ENCODE measurements at regions not wholly inside any gene's neighbourhood (a gene's known extent, or its start where the extent isn't known, plus 50 kb on each side); places are given as distances from the start of the nearest gene placed in this dataset.

DNA sequence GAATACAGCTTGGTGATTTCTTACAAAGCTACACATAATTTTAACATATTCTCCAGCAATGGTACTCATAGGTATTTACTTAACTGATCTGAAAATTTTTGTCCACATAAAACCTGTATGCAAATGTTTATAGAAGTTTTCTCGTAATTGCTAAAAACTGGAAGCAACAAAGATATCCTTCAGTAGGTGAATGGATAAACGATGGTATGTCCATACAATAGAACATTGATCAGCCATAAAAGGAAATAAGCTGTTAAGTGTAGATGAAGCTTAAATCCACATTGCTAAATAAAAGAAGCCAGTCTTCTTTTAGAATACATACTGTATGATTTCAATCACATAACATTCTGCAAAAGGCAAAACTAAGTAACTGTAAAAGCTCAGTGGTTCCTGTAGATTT, 224.8 kb upstream of the DPYD start:
- no peak overlapping the region for H3K4me3 ChIP-seq (ENCODE audit: low read length)
- intact Hi-C loops (cut with micrococcal nuclease), result no loop called here
- ATAC-seq (no peak), DNase-seq (no peak)
- no peak overlapping the region for H3K27ac Mint-ChIP-seq
- H3K4me3 Mint-ChIP-seq, result no peak overlapping the region
- H3K36me3 ChIP-seq (ENCODE audit: control insufficient read depth in 2 of 3, insufficient read depth in 3 of 3, low read length in 3 of 3), result no peaks in the 10 kb centered on the region
- ChIA-PET CTCF (no interaction called here), POLR2A (no interaction called here)
- H3K4me1 ChIP-seq (ENCODE audit: control insufficient read depth in 2 of 2, insufficient read depth in 2 of 2, low read length in 2 of 2), result no peaks in the 10 kb centered on the region
- no peaks in the 10 kb centered on the region for H3K27me3 ChIP-seq (ENCODE audit: control insufficient read depth in 2 of 2, insufficient read depth in 2 of 2, low read length in 2 of 2)
- peaks cover 0 to 12% (median 2%) of the 10 kb centered on the region in 11 donors for H3K9me3 Mint-ChIP-seq
- no peak overlapping the region for H3K27ac ChIP-seq (ENCODE audit: low read depth, low read length)
- H3K4me1 Mint-ChIP-seq, result no peaks in the 10 kb centered on the region
- H3K36me3 Mint-ChIP-seq, result no peaks in the 10 kb centered on the region
- H3K27me3 Mint-ChIP-seq, result no peaks in the 10 kb centered on the region
- H3K9me3 ChIP-seq (ENCODE audit: control insufficient read depth in 2 of 3, low read length in 3 of 3), result no peaks in the 10 kb centered on the region

DNA sequence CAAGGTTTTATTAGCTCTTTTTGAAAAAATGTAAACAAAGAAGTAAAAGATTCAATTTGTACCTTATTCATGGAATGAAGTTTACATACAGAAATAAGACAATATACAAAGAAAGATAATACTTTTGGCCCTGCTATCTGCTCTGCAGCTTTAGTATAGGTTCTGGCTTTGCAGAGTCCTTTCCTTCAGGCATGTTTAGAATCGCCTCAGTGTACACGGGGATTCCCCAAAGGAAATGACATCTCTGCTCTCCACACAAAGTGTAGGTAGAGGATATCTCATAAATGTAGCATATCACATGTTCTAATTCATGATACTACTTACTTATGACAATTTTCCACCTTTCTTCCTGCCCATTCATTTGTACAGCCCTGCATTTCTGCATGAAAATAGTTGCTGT, 222.6 kb upstream of the DPYD start:
- Mint-ChIP-seq H3K27ac (no peak overlapping the region), H3K27me3 (no peaks in the 10 kb centered on the region), H3K4me1 (no peaks in the 10 kb centered on the region), H3K36me3 (no peaks in the 10 kb centered on the region), H3K4me3 (no peak overlapping the region), H3K9me3 (peaks cover 0 to 6% (median 0%) of the 10 kb centered on the region in 11 donors)
- ChIA-PET CTCF (no interaction called here), POLR2A (no interaction called here)
- Histone ChIP-seq H3K27me3 (ENCODE audit: control insufficient read depth in 2 of 2, insufficient read depth in 2 of 2, low read length in 2 of 2) (no peaks in the 10 kb centered on the region), H3K4me3 (ENCODE audit: low read length) (no peak overlapping the region), H3K9me3 (ENCODE audit: control insufficient read depth in 2 of 3, low read length in 3 of 3) (no peaks in the 10 kb centered on the region), H3K36me3 (ENCODE audit: control insufficient read depth in 2 of 3, insufficient read depth in 3 of 3, low read length in 3 of 3) (no peaks in the 10 kb centered on the region), H3K27ac (ENCODE audit: low read depth, low read length) (no peak overlapping the region), H3K4me1 (ENCODE audit: control insufficient read depth in 2 of 2, insufficient read depth in 2 of 2, low read length in 2 of 2) (no peaks in the 10 kb centered on the region)
- DNase-seq (no peak), ATAC-seq (no peak)
- intact Hi-C loops (cut with micrococcal nuclease), result no loop called here

DNA sequence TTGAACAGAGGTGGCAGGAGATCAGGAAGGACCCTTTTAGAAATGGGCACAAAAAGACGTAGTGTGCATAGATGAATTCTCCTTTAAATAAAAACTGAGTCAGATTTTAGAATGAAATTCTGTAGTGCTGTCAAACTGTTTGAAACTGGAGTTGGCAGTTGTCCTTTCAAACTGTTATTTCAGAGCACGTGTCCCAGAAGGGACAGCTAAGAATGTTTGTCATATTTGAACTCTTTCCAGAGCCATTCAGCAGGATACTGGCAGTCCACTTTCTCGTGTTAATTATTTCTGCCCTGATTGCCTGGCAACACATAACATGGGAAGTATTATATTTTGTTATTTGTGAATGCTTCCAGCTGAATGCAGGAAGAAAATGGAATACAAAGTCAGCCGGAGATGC, 212.3 kb upstream of the DPYD start:
- Histone ChIP-seq H3K4me3 (ENCODE audit: low read length) (no peak overlapping the region), H3K27ac (ENCODE audit: low read depth, low read length) (no peak overlapping the region), H3K4me1 (ENCODE audit: control insufficient read depth in 2 of 2, insufficient read depth in 2 of 2, low read length in 2 of 2) (no peaks in the 10 kb centered on the region), H3K9me3 (ENCODE audit: control insufficient read depth in 2 of 3, low read length in 3 of 3) (no peaks in the 10 kb centered on the region), H3K36me3 (ENCODE audit: control insufficient read depth in 2 of 3, insufficient read depth in 3 of 3, low read length in 3 of 3) (no peaks in the 10 kb centered on the region), H3K27me3 (ENCODE audit: control insufficient read depth in 2 of 2, insufficient read depth in 2 of 2, low read length in 2 of 2) (no peaks in the 10 kb centered on the region)
- DNase-seq (no peak), ATAC-seq (no peak)
- POLR2A ChIA-PET, result no interaction called here
- H3K36me3 Mint-ChIP-seq, result no peaks in the 10 kb centered on the region
- no peak overlapping the region for H3K27ac Mint-ChIP-seq
- no peaks in the 10 kb centered on the region for H3K4me1 Mint-ChIP-seq
- intact Hi-C loops (cut with micrococcal nuclease), result no loop called here
- CTCF ChIA-PET, result no interaction called here
- H3K9me3 Mint-ChIP-seq, result peaks cover 0 to 2% (median 0%) of the 10 kb centered on the region in 11 donors
- peaks cover 0 to 6% (median 0%) of the 10 kb centered on the region in 5 donors for H3K27me3 Mint-ChIP-seq
- no peak overlapping the region for H3K4me3 Mint-ChIP-seq

DNA sequence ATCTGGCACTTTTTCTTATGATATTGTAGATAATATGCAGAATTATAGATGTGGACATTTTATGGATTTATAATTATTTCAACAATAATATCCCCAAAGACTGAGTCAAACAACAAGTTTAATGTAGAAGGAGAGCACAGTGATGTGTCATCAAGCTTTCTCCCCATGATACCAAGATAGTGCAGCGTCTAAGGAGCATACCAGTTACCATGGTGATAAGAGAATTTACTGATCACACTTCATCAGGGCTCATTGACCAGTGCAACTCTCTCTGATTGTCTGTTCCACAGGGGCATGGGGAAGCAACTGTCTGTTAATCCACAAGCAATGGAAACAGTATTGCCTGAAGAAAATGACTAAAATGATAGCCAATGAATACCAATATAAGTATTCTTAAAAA, 209.6 kb upstream of the DPYD start:
- Histone ChIP-seq H3K27ac (ENCODE audit: low read depth, low read length) (no peak overlapping the region), H3K9me3 (ENCODE audit: control insufficient read depth in 2 of 3, low read length in 3 of 3) (no peaks in the 10 kb centered on the region), H3K36me3 (ENCODE audit: control insufficient read depth in 2 of 3, insufficient read depth in 3 of 3, low read length in 3 of 3) (no peaks in the 10 kb centered on the region), H3K4me1 (ENCODE audit: control insufficient read depth in 2 of 2, insufficient read depth in 2 of 2, low read length in 2 of 2) (no peaks in the 10 kb centered on the region), H3K4me3 (ENCODE audit: low read length) (no peak overlapping the region), H3K27me3 (ENCODE audit: control insufficient read depth in 2 of 2, insufficient read depth in 2 of 2, low read length in 2 of 2) (no peaks in the 10 kb centered on the region)
- ChIA-PET POLR2A (no interaction called here), CTCF (no interaction called here)
- Mint-ChIP-seq H3K27ac (no peak overlapping the region), H3K4me1 (no peaks in the 10 kb centered on the region), H3K4me3 (no peak overlapping the region), H3K36me3 (no peaks in the 10 kb centered on the region), H3K9me3 (peaks cover 0 to 2% (median 0%) of the 10 kb centered on the region in 11 donors), H3K27me3 (peaks cover 0 to 11% (median 0%) of the 10 kb centered on the region in 5 donors)
- DNase-seq (no peak), ATAC-seq (no peak)
- intact Hi-C loops (cut with micrococcal nuclease), result no loop called here

DNA sequence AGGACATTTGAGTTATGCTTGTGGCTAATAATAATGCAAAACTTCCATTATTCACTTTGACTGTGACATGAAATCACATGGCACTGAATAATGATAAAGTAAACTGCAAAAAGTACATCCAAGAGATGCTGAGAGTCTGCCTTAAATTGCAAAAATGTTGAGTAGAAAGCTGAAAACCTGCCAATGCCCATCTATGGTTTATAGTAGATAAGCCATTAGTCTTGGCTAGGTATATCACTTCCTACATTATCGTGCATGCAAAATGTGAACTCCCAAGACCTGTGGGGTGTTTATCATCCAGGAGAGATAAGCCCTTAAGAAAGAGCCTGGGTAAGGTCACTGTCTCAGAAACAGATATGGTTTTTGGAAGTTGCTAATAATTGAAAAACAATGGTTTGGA, 208.7 kb upstream of the DPYD start:
- Mint-ChIP-seq H3K27ac (no peak overlapping the region), H3K27me3 (peaks cover 0 to 11% (median 0%) of the 10 kb centered on the region in 5 donors), H3K36me3 (no peaks in the 10 kb centered on the region), H3K9me3 (peaks cover 0 to 2% (median 0%) of the 10 kb centered on the region in 11 donors), H3K4me1 (no peaks in the 10 kb centered on the region), H3K4me3 (no peak overlapping the region)
- Histone ChIP-seq H3K27me3 (ENCODE audit: control insufficient read depth in 2 of 2, insufficient read depth in 2 of 2, low read length in 2 of 2) (no peaks in the 10 kb centered on the region), H3K4me1 (ENCODE audit: control insufficient read depth in 2 of 2, insufficient read depth in 2 of 2, low read length in 2 of 2) (no peaks in the 10 kb centered on the region), H3K9me3 (ENCODE audit: control insufficient read depth in 2 of 3, low read length in 3 of 3) (no peaks in the 10 kb centered on the region), H3K27ac (ENCODE audit: low read depth, low read length) (no peak overlapping the region), H3K4me3 (ENCODE audit: low read length) (no peak overlapping the region), H3K36me3 (ENCODE audit: control insufficient read depth in 2 of 3, insufficient read depth in 3 of 3, low read length in 3 of 3) (no peaks in the 10 kb centered on the region)
- intact Hi-C loops (cut with micrococcal nuclease), result no loop called here
- DNase-seq (no peak), ATAC-seq (no peak)
- ChIA-PET CTCF (no interaction called here), POLR2A (no interaction called here)

DNA sequence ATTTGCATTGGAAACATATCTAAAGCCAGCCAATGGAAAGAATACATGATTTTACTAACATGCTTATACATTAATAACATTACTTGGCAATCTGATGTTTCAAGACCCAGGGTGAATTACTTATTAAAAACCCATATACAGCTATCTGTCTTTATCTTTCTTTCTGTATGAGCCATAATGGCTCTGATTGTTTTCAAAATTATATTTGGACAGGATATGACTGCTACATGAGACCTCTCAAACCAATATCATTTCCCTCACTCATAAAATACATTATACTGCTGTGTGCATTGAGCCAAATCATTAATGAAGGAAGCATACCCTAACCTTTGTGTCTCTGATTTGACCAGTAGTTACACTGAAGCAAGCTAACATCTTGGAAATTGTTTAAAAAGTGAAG, 205.9 kb upstream of the DPYD start:
- ChIA-PET POLR2A (no interaction called here), CTCF (no interaction called here)
- Histone ChIP-seq H3K27me3 (ENCODE audit: control insufficient read depth in 2 of 2, insufficient read depth in 2 of 2, low read length in 2 of 2) (no peaks in the 10 kb centered on the region), H3K4me1 (ENCODE audit: control insufficient read depth in 2 of 2, insufficient read depth in 2 of 2, low read length in 2 of 2) (no peaks in the 10 kb centered on the region), H3K4me3 (ENCODE audit: low read length) (no peak overlapping the region), H3K27ac (ENCODE audit: low read depth, low read length) (no peak overlapping the region), H3K36me3 (ENCODE audit: control insufficient read depth in 2 of 3, insufficient read depth in 3 of 3, low read length in 3 of 3) (no peaks in the 10 kb centered on the region), H3K9me3 (ENCODE audit: control insufficient read depth in 2 of 3, low read length in 3 of 3) (no peaks in the 10 kb centered on the region)
- H3K27me3 Mint-ChIP-seq, result peaks cover 0 to 11% (median 0%) of the 10 kb centered on the region in 5 donors
- no peak overlapping the region for H3K4me3 Mint-ChIP-seq
- H3K9me3 Mint-ChIP-seq, result peaks cover 0 to 5% (median 0%) of the 10 kb centered on the region in 11 donors
- no peak overlapping the region for H3K27ac Mint-ChIP-seq
- H3K4me1 Mint-ChIP-seq, result no peaks in the 10 kb centered on the region
- DNase-seq (no peak), ATAC-seq (no peak)
- intact Hi-C loops (cut with micrococcal nuclease), result no loop called here
- H3K36me3 Mint-ChIP-seq, result no peaks in the 10 kb centered on the region

DNA sequence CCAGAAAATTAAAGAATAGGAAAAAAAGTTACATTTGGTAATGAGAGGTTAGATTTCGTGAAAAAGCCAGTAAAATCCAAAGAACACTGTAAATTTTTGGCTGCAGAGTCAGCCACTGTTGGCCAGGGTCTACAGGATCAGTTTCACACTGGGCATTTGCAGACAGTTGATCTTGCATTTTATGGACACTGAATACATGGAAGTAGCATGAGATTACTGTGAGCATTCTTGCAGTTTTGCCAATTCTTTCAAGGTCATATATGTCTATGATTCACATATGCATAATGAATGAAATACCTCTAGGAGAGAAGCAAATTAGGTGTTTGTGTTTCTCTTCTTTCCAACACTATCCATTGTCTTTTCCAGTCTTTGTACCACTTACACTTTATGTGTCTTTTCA, 200.8 kb upstream of the DPYD start:
- H3K27ac Mint-ChIP-seq, result no peak overlapping the region
- CTCF ChIA-PET, result no interaction called here
- H3K9me3 Mint-ChIP-seq, result peaks cover 0 to 5% (median 0%) of the 10 kb centered on the region in 11 donors

More for the DNA sequence above, 200.8 kb upstream of the DPYD start:
- Histone ChIP-seq H3K4me3 (ENCODE audit: low read length) (no peak overlapping the region), H3K36me3 (ENCODE audit: control insufficient read depth in 2 of 3, insufficient read depth in 3 of 3, low read length in 3 of 3) (no peaks in the 10 kb centered on the region), H3K27me3 (ENCODE audit: control insufficient read depth in 2 of 2, insufficient read depth in 2 of 2, low read length in 2 of 2) (no peaks in the 10 kb centered on the region), H3K4me1 (ENCODE audit: control insufficient read depth in 2 of 2, insufficient read depth in 2 of 2, low read length in 2 of 2) (no peaks in the 10 kb centered on the region), H3K27ac (ENCODE audit: low read depth, low read length) (no peak overlapping the region), H3K9me3 (ENCODE audit: control insufficient read depth in 2 of 3, low read length in 3 of 3) (no peaks in the 10 kb centered on the region)
- POLR2A ChIA-PET, result no interaction called here
- Mint-ChIP-seq H3K36me3 (no peaks in the 10 kb centered on the region), H3K4me3 (no peak overlapping the region), H3K4me1 (no peaks in the 10 kb centered on the region), H3K27me3 (peaks cover 0 to 5% (median 0%) of the 10 kb centered on the region in 5 donors)
- ATAC-seq, result no peak
- no peak for DNase-seq
- intact Hi-C loops (cut with micrococcal nuclease), result no loop called here

All from naive thymus-derived CD4-positive, alpha-beta T cell (primary cell).